WTC11 (cell line): ENCODE measurements at regions not wholly inside any gene's neighbourhood (a gene's known extent, or its start where the extent isn't known, plus 50 kb on each side); places are given as distances from the start of the nearest gene placed in this dataset.

ENCODE experiments used
- CREB1 ChIP-seq: sonication (generic); formaldehyde crosslinking; IDR thresholded peaks from 2 replicates; pipeline ENCODE4 v1.8.0; 2023; ENCODE audit warnings: mild to moderate bottlenecking, missing genetic modification reagents
- NR3C1 ChIP-seq: sonication (generic); formaldehyde crosslinking; conservative IDR thresholded peaks from 2 replicates; pipeline ENCODE4 v1.8.1; 2023; ENCODE audit warnings: low read depth, mild to moderate bottlenecking, missing genetic modification reagents
- OVOL2 ChIP-seq: fragments of 250-450 bp; sonication (Bioruptor Pico); IDR thresholded peaks from 2 replicates; pipeline ENCODE4 v1.9.0; 2021; ENCODE audit warnings: mild to moderate bottlenecking, borderline replicate concordance
- SOX15 ChIP-seq: fragments of 250-450 bp; sonication (Bioruptor Pico); IDR thresholded peaks from 2 replicates; pipeline ENCODE4 v1.9.0; 2021; ENCODE audit warnings: mild to moderate bottlenecking
- TEAD4 ChIP-seq: sonication (generic); formaldehyde crosslinking; IDR thresholded peaks from 2 replicates; pipeline ENCODE4 v1.8.0; 2022; ENCODE audit warnings: mild to moderate bottlenecking, missing genetic modification reagents
- TF ChIP-seq, protein P1 (sequence below): fragments of 200-600 bp; IDR thresholded peaks from 2 replicates; pipeline ENCODE4 v1.8.0; 2022; ENCODE audit warnings: antibody characterized with exemption
- TF ChIP-seq, protein P2 (sequence below): fragments of 250-450 bp; sonication (Bioruptor Pico); IDR thresholded peaks from 2 replicates; pipeline ENCODE4 v1.9.0; 2021; ENCODE audit warnings: mild to moderate bottlenecking, borderline replicate concordance
- TF ChIP-seq, protein P3 (sequence below): fragments of 250-450 bp; sonication (Bioruptor Pico); IDR thresholded peaks from 2 replicates; pipeline ENCODE4 v2.1.2; 2022; ENCODE audit warnings: mild to moderate bottlenecking, moderate library complexity
- TF ChIP-seq, protein P4 (sequence below): sonication (generic); formaldehyde crosslinking; conservative IDR thresholded peaks from 2 replicates; pipeline ENCODE4 v1.8.1; 2022; ENCODE audit warnings: mild to moderate bottlenecking, missing genetic modification reagents
- TF ChIP-seq, protein P5 (sequence below): sonication (generic); formaldehyde crosslinking; IDR thresholded peaks from 2 replicates; pipeline ENCODE4 v1.8.1; 2023; ENCODE audit warnings: mild to moderate bottlenecking, missing genetic modification reagents, borderline replicate concordance

DNA sequence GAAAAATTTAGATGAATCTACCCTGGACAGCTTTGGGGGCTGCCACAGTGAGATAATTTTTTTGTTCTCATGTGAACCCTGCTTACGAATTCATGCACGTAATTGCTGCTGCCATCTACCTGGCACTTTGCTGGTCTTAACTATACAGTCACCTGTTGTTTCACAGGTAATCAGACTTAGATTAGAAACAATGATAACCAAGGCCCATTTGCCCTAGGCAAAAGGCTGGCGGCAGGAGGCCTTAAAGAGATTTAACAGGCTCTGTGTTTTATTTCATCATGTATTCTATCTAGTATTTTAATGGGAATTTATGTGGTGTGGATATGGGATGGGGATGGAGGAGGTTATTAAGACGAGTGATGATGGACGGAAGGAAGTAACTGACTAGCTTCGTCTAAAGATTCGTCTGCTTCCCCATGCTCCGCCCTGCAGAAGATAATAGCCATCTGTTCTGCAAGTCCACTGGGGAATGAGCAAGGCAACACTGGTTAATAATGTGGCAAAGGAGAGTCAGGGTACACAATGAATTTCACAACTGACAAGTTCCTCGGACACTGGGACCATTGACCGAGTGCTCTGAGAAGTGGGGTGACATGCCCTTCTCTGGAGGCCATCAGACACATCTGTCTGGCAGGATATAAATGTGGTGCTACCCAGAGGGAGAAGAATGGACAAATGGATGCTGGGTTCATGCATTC lies 291.8 kb upstream of the TNP1 start:
- TF ChIP-seq, protein P1, sequence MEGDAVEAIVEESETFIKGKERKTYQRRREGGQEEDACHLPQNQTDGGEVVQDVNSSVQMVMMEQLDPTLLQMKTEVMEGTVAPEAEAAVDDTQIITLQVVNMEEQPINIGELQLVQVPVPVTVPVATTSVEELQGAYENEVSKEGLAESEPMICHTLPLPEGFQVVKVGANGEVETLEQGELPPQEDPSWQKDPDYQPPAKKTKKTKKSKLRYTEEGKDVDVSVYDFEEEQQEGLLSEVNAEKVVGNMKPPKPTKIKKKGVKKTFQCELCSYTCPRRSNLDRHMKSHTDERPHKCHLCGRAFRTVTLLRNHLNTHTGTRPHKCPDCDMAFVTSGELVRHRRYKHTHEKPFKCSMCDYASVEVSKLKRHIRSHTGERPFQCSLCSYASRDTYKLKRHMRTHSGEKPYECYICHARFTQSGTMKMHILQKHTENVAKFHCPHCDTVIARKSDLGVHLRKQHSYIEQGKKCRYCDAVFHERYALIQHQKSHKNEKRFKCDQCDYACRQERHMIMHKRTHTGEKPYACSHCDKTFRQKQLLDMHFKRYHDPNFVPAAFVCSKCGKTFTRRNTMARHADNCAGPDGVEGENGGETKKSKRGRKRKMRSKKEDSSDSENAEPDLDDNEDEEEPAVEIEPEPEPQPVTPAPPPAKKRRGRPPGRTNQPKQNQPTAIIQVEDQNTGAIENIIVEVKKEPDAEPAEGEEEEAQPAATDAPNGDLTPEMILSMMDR, result no peak
- no peak for TF ChIP-seq OVOL2 (CRISPR knock-in tag)
- TF ChIP-seq, protein P2, sequence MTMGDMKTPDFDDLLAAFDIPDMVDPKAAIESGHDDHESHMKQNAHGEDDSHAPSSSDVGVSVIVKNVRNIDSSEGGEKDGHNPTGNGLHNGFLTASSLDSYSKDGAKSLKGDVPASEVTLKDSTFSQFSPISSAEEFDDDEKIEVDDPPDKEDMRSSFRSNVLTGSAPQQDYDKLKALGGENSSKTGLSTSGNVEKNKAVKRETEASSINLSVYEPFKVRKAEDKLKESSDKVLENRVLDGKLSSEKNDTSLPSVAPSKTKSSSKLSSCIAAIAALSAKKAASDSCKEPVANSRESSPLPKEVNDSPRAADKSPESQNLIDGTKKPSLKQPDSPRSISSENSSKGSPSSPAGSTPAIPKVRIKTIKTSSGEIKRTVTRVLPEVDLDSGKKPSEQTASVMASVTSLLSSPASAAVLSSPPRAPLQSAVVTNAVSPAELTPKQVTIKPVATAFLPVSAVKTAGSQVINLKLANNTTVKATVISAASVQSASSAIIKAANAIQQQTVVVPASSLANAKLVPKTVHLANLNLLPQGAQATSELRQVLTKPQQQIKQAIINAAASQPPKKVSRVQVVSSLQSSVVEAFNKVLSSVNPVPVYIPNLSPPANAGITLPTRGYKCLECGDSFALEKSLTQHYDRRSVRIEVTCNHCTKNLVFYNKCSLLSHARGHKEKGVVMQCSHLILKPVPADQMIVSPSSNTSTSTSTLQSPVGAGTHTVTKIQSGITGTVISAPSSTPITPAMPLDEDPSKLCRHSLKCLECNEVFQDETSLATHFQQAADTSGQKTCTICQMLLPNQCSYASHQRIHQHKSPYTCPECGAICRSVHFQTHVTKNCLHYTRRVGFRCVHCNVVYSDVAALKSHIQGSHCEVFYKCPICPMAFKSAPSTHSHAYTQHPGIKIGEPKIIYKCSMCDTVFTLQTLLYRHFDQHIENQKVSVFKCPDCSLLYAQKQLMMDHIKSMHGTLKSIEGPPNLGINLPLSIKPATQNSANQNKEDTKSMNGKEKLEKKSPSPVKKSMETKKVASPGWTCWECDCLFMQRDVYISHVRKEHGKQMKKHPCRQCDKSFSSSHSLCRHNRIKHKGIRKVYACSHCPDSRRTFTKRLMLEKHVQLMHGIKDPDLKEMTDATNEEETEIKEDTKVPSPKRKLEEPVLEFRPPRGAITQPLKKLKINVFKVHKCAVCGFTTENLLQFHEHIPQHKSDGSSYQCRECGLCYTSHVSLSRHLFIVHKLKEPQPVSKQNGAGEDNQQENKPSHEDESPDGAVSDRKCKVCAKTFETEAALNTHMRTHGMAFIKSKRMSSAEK (CRISPR knock-in tag), result no peak
- TF ChIP-seq SOX15, result no peak
- no peak for TF ChIP-seq CREB1 (CRISPR knock-in tag)
- TF ChIP-seq, protein P3, sequence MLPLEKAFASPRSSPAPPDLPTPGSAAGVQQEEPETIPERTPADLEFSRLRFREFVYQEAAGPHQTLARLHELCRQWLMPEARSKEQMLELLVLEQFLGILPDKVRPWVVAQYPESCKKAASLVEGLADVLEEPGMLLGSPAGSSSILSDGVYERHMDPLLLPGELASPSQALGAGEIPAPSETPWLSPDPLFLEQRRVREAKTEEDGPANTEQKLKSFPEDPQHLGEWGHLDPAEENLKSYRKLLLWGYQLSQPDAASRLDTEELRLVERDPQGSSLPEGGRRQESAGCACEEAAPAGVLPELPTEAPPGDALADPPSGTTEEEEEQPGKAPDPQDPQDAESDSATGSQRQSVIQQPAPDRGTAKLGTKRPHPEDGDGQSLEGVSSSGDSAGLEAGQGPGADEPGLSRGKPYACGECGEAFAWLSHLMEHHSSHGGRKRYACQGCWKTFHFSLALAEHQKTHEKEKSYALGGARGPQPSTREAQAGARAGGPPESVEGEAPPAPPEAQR (CRISPR knock-in tag), result no peak
- no peak for TF ChIP-seq TEAD4
- TF ChIP-seq, protein P4, sequence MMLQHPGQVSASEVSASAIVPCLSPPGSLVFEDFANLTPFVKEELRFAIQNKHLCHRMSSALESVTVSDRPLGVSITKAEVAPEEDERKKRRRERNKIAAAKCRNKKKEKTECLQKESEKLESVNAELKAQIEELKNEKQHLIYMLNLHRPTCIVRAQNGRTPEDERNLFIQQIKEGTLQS (CRISPR knock-in tag), result no peak
- no peak for TF ChIP-seq NR3C1 (CRISPR knock-in tag)
- TF ChIP-seq, protein P5, sequence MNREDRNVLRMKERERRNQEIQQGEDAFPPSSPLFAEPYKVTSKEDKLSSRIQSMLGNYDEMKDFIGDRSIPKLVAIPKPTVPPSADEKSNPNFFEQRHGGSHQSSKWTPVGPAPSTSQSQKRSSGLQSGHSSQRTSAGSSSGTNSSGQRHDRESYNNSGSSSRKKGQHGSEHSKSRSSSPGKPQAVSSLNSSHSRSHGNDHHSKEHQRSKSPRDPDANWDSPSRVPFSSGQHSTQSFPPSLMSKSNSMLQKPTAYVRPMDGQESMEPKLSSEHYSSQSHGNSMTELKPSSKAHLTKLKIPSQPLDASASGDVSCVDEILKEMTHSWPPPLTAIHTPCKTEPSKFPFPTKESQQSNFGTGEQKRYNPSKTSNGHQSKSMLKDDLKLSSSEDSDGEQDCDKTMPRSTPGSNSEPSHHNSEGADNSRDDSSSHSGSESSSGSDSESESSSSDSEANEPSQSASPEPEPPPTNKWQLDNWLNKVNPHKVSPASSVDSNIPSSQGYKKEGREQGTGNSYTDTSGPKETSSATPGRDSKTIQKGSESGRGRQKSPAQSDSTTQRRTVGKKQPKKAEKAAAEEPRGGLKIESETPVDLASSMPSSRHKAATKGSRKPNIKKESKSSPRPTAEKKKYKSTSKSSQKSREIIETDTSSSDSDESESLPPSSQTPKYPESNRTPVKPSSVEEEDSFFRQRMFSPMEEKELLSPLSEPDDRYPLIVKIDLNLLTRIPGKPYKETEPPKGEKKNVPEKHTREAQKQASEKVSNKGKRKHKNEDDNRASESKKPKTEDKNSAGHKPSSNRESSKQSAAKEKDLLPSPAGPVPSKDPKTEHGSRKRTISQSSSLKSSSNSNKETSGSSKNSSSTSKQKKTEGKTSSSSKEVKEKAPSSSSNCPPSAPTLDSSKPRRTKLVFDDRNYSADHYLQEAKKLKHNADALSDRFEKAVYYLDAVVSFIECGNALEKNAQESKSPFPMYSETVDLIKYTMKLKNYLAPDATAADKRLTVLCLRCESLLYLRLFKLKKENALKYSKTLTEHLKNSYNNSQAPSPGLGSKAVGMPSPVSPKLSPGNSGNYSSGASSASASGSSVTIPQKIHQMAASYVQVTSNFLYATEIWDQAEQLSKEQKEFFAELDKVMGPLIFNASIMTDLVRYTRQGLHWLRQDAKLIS (CRISPR knock-in tag), result no peak
